ENCODE measurements at regions not wholly inside any gene's neighbourhood (a gene's known extent, or its start where the extent isn't known, plus 50 kb on each side); places are given as distances from the start of the nearest gene placed in this dataset.

DNA sequence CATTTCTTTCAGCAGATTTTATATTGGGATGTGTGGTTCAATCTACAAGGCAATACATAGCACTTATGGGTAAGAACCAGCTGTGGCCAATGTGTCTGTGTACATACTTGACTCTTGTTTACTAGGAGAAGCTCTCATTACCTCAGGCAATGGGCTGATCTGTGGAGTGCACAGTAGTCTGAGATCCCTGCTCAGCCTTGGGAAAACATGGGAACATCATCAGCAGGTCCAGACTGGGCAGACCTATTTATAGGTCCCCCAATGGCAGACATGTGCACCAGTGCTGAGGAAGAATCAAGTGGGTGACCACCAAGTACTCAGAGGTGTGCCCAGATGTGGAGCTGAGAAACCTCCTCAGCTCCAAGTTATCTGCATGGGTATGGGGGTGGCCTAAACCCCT is 349.7 kb downstream of the KIF20B start:
- no peak for TF ChIP-seq FOXP2 (optimal IDR thresholded peaks at IDR 0.05; ENCODE audit: control extremely low read depth, extremely low read length, insufficient read depth)
- no peak for TF ChIP-seq POLR2AphosphoS5 (IDR thresholded peaks at IDR 0.05; ENCODE audit: borderline replicate concordance, low read depth, low read length)
